GM19468 (cell line): ENCODE measurements at regions not wholly inside any gene's neighbourhood (a gene's known extent, or its start where the extent isn't known, plus 50 kb on each side); places are given as distances from the start of the nearest gene placed in this dataset.
A peak's percentile ranks its signal among the peaks of the same experiment; 100 is the strongest.
"Not testable (repeated sequence)": the region's sequence is repeated elsewhere in the genome, so short reads cannot be mapped to it uniquely, and the experiment has no call there.

ENCODE experiments used
- ATAC-seq: cut with Tn5 transposase; IDR thresholded peaks from one replicate; pipeline ENCODE4 v1.9.1; 2021; ENCODE audit warnings: mild to moderate bottlenecking, moderate library complexity, moderate number of reproducible peaks; ENCODE audit not compliant: unreplicated experiment; ENCODE audit errors: extremely low read depth

- ATAC-seq = no peak
Observed at GRCh38 chr7:142546452-142546851, 202.8 kb upstream of the PRSS1 start.

GRCh38 chr7:142542942-142543341 is 206.3 kb upstream of the PRSS1 start:
- ATAC-seq = no peak

GRCh38 chr7:142542105-142542504 is 207.2 kb upstream of the PRSS1 start:
- ATAC-seq = no peak

- ATAC-seq = no peak
Observed at GRCh38 chr7:142540371-142540770, 208.9 kb upstream of the PRSS1 start.

- no peak for ATAC-seq
Observed at GRCh38 chr7:142539901-142540300, 209.4 kb upstream of the PRSS1 start.

GRCh38 chr7:142537760-142538159 is 211.5 kb upstream of the PRSS1 start:
- no peak for ATAC-seq

GRCh38 chr7:142535123-142535779 is 214.0 kb upstream of the PRSS1 start:
- ATAC-seq = peak; percentile 97

- ATAC-seq = no peak
Observed at GRCh38 chr7:142534726-142535122, 214.5 kb upstream of the PRSS1 start.

GRCh38 chr7:142533920-142534319 is 215.4 kb upstream of the PRSS1 start:
- ATAC-seq = no peak

- no peak for ATAC-seq
Observed at GRCh38 chr7:142529591-142529990, 219.7 kb upstream of the PRSS1 start.

GRCh38 chr7:142528608-142529408 is 220.5 kb upstream of the PRSS1 start:
- ATAC-seq = no peak

GRCh38 chr7:142523821-142524460 is 225.3 kb upstream of the PRSS1 start:
- no peak for ATAC-seq

- ATAC-seq = no peak
Observed at GRCh38 chr7:142522735-142523134, 226.5 kb upstream of the PRSS1 start.

GRCh38 chr7:142520885-142521284 is 228.4 kb upstream of the PRSS1 start:
- ATAC-seq = not testable (repeated sequence)

- ATAC-seq = not testable (repeated sequence)
Observed at GRCh38 chr7:142520455-142520854, 228.8 kb upstream of the PRSS1 start.

- no peak for ATAC-seq
Observed at GRCh38 chr7:142519079-142520078, 229.9 kb upstream of the PRSS1 start.

- peak; percentile 84 for ATAC-seq
Observed at GRCh38 chr7:142516038-142516501, 233.2 kb upstream of the PRSS1 start.

- ATAC-seq = not testable (repeated sequence)
Observed at GRCh38 chr7:142514716-142515115, 234.6 kb upstream of the PRSS1 start.

- no peak for ATAC-seq
Observed at GRCh38 chr7:142513178-142513955, 235.9 kb upstream of the PRSS1 start.
